Naive thymus-derived CD8-positive, alpha-beta T cell (primary cell): ENCODE measurements at regions not wholly inside any gene's neighbourhood (a gene's known extent, or its start where the extent isn't known, plus 50 kb on each side); places are given as distances from the start of the nearest gene placed in this dataset.

ENCODE experiments used
- ATAC-seq, 2 donors: fragments of 150-1000 bp; cut with Tn5 transposase in 1 of 2; sonication (Bioruptor Pico), chemical (Tn5 transposase) in 1 of 2; 1 replicate in 1 of 2; 2 replicates in 1 of 2; pipeline ENCODE4 v1.10.0; 2021; ENCODE audit warnings: mild to moderate bottlenecking in 2 of 2, moderate library complexity in 2 of 2
- POLR2A ChIA-PET: fragments of 350-600 bp; sonication (Branson Sonifier 250); formaldehyde crosslinking; loops from one replicate; lab custom pipeline; 2021; ENCODE audit warnings: antibody characterized with exemption; lab: Charles Lee
- DNase-seq, 10 donors: peaks; one replicate each; pipeline versions ENCODE4 v3.0.0 to v3.0.0-alpha.2; 2020 to 2022
- H3K27ac Mint-ChIP-seq, 10 donors: one replicate each; pipeline ENCODE4 v1.8.0; 2020 to 2022; ENCODE audit warnings: mild to moderate bottlenecking in 10 of 10, mixed read lengths in 10 of 10, moderate library complexity in 4 of 10, inconsistent platforms in 1 of 10
- H3K27me3 Mint-ChIP-seq, 5 donors: one replicate each; pipeline ENCODE4 v1.8.0; 2021 to 2022; ENCODE audit warnings: mixed read lengths in 5 of 5
- H3K36me3 Mint-ChIP-seq, 3 donors: one replicate each; pipeline ENCODE4 v1.8.0; 2020 to 2022; ENCODE audit warnings: mixed read lengths in 3 of 3, mild to moderate bottlenecking in 2 of 3, inconsistent platforms in 1 of 3
- H3K4me1 Mint-ChIP-seq, 4 donors: one replicate each; pipeline ENCODE4 v1.8.0; 2021 to 2022; ENCODE audit warnings: mixed read lengths in 4 of 4
- H3K4me3 Mint-ChIP-seq, 10 donors: one replicate each; pipeline ENCODE4 v1.8.0; 2020 to 2022; ENCODE audit warnings: mild to moderate bottlenecking in 10 of 10, mixed read lengths in 10 of 10, moderate library complexity in 6 of 10, inconsistent platforms in 1 of 10
- H3K9me3 Mint-ChIP-seq, 9 donors: one replicate each; pipeline ENCODE4 v1.8.0; 2020 to 2022; ENCODE audit warnings: mixed read lengths in 9 of 9, mild to moderate bottlenecking in 3 of 9, inconsistent platforms in 1 of 9, moderate library complexity in 1 of 9

- Mint-ChIP-seq H3K36me3 (no peaks in the 10 kb centered on the region), H3K4me1 (no peaks in the 10 kb centered on the region), H3K9me3 (no peaks in the 10 kb centered on the region), H3K27ac (no peak overlapping the region), H3K4me3 (no peak overlapping the region), H3K27me3 (no peaks in the 10 kb centered on the region)
- POLR2A ChIA-PET: no interaction called here
- DNase-seq (no peak), ATAC-seq (no peak)
Observed at GRCh38 chr14:97095269-97095668, 298.1 kb downstream of the VRK1 start.

GRCh38 chr14:97097296-97097695, 300.1 kb downstream of the VRK1 start:
- peaks cover 0 to 2% (median 0%) of the 10 kb centered on the region in 5 donors for H3K27me3 Mint-ChIP-seq
- H3K27ac Mint-ChIP-seq: peak overlapping the region in 1 of 10 donors; percentile 1
- no peak for DNase-seq

GRCh38 chr14:97100306-97100705, 303.1 kb downstream of the VRK1 start:
- no peaks in the 10 kb centered on the region for H3K4me1 Mint-ChIP-seq
- no peak for DNase-seq
- no peak overlapping the region for H3K4me3 Mint-ChIP-seq
- H3K27me3 Mint-ChIP-seq: peaks cover 0 to 2% (median 0%) of the 10 kb centered on the region in 5 donors
- no peak for ATAC-seq
- no peak overlapping the region for H3K27ac Mint-ChIP-seq
- POLR2A ChIA-PET: no interaction called here
- no peaks in the 10 kb centered on the region for H3K9me3 Mint-ChIP-seq
- no peaks in the 10 kb centered on the region for H3K36me3 Mint-ChIP-seq

More at GRCh38 chr14:97097296-97097695, 300.1 kb downstream of the VRK1 start:
- Mint-ChIP-seq H3K9me3 (no peaks in the 10 kb centered on the region), H3K36me3 (no peaks in the 10 kb centered on the region), H3K4me3 (no peak overlapping the region), H3K4me1 (no peaks in the 10 kb centered on the region)
- ATAC-seq: no peak
- POLR2A ChIA-PET: interaction anchor here (0.6 kb wide), 1 partner anchor 311 kb away, joined by 3 read pairs; no protein-coding TSS in a partner anchor

DNA sequence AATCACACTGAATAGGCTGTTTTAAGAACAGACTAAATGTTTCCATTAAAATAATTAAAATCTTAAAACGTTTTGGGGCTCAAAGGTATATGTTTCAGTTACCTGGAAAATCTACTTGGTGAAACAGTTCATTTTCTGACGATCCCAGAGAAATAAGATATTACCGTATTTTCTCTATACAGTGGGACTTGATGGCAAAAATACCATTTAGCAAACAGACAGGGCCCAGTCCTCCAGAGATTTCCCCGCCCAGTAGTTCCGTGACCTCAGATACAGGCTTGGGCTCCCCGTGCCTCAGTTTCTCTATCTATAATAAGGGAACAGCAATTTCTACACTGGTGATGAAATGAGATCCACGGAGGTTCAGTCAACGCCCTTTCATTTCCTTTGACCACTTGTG, 304.4 kb downstream of the VRK1 start:
- Mint-ChIP-seq H3K4me3 (no peak overlapping the region), H3K27ac (no peak overlapping the region), H3K36me3 (no peaks in the 10 kb centered on the region), H3K4me1 (peaks cover 0 to 5% (median 2%) of the 10 kb centered on the region in 4 donors), H3K27me3 (peaks cover 0 to 2% (median 0%) of the 10 kb centered on the region in 5 donors), H3K9me3 (no peaks in the 10 kb centered on the region)
- DNase-seq: no peak
- no peak for ATAC-seq
- POLR2A ChIA-PET: no interaction called here

- no peak for ATAC-seq
- Mint-ChIP-seq H3K27ac (no peak overlapping the region), H3K9me3 (peaks cover 0 to 10% (median 3%) of the 10 kb centered on the region in 9 donors), H3K27me3 (peaks cover 0 to 7% (median 0%) of the 10 kb centered on the region in 5 donors), H3K4me3 (no peak overlapping the region), H3K4me1 (peaks cover 0 to 5% (median 2%) of the 10 kb centered on the region in 4 donors), H3K36me3 (peaks cover 0 to 7% (median 4%) of the 10 kb centered on the region in 3 donors)
- DNase-seq: no peak
- POLR2A ChIA-PET: no interaction called here
Observed at GRCh38 chr14:97104029-97104428, 306.8 kb downstream of the VRK1 start.

GRCh38 chr14:97106166-97106565, 309.0 kb downstream of the VRK1 start:
- Mint-ChIP-seq H3K4me3 (peak overlapping the region in 2 of 10 donors; percentile 29 to 43), H3K27ac (no peak overlapping the region), H3K4me1 (peaks cover 0 to 5% (median 2%) of the 10 kb centered on the region in 4 donors), H3K9me3 (peaks cover 0 to 19% (median 4%) of the 10 kb centered on the region in 9 donors), H3K36me3 (peaks cover 3 to 14% (median 9%) of the 10 kb centered on the region in 3 donors), H3K27me3 (peaks cover 0 to 8% (median 2%) of the 10 kb centered on the region in 5 donors)
- peak in 1 of 10 donors; percentile 44 for DNase-seq
- peak; percentile 55 to 58 for ATAC-seq
- POLR2A ChIA-PET: no interaction called here

DNA sequence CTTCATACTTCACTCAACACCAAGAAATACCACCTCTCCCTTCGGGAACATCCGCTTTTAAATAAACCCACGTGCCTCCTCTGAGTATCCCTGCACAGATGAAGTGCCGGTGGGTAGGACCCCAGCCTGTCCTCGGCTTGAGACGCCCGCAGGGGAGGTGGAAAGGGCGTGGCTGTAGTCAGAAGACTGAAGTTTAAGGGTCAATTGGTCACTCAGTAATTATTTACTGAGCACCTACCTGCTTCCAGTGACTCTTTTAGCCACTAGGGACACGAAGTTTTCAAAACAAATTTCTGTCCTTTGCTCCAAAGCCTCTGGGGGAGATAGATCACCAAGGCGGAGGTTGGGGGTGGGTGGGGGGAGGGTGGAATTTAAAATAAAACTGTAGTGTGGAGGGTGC, 309.4 kb downstream of the VRK1 start:
- Mint-ChIP-seq H3K9me3 (peaks cover 0 to 19% (median 4%) of the 10 kb centered on the region in 9 donors), H3K27me3 (peaks cover 0 to 8% (median 2%) of the 10 kb centered on the region in 5 donors), H3K27ac (no peak overlapping the region), H3K4me3 (peak overlapping the region in 1 of 10 donors; percentile 29), H3K36me3 (peaks cover 3 to 14% (median 9%) of the 10 kb centered on the region in 3 donors), H3K4me1 (peaks cover 0 to 5% (median 2%) of the 10 kb centered on the region in 4 donors)
- DNase-seq (no peak), ATAC-seq (no peak)
- POLR2A ChIA-PET: no interaction called here

GRCh38 chr14:97107080-97107479, 309.9 kb downstream of the VRK1 start:
- Mint-ChIP-seq H3K27me3 (peaks cover 0 to 8% (median 2%) of the 10 kb centered on the region in 5 donors), H3K9me3 (peaks cover 0 to 19% (median 4%) of the 10 kb centered on the region in 9 donors), H3K36me3 (peaks cover 3 to 14% (median 9%) of the 10 kb centered on the region in 3 donors), H3K4me3 (no peak overlapping the region), H3K27ac (no peak overlapping the region), H3K4me1 (peaks cover 0 to 5% (median 2%) of the 10 kb centered on the region in 4 donors)
- DNase-seq (no peak), ATAC-seq (no peak)
- POLR2A ChIA-PET: no interaction called here

- Mint-ChIP-seq H3K27me3 (peaks cover 0 to 8% (median 2%) of the 10 kb centered on the region in 5 donors), H3K36me3 (peaks cover 3 to 14% (median 9%) of the 10 kb centered on the region in 3 donors), H3K27ac (peak overlapping the region in 1 of 10 donors; percentile 13), H3K4me3 (no peak overlapping the region), H3K9me3 (peaks cover 0 to 19% (median 4%) of the 10 kb centered on the region in 9 donors), H3K4me1 (peaks cover 0 to 5% (median 2%) of the 10 kb centered on the region in 4 donors)
- DNase-seq (no peak), ATAC-seq (no peak)
- POLR2A ChIA-PET: no interaction called here
Observed at GRCh38 chr14:97107760-97108159, 310.6 kb downstream of the VRK1 start.

DNA sequence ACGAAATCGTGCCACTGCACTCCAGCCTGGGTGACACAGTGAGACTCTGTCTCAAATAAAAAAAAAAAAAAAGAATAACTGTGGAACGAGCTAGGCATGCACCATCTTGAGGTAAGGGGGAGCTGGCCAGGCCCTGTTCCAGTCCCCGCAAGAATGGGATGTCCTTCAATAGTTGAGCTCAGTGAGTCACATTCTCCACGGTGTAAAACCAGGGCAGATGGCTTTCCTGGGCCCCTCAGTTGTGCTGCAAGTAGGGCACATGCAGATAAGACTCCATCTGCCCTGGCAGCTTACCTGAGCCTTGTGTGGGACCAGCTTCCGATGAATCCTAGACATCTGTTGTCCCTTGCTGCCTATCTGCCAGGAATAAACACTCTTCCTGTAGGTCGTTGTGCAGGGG, 312.1 kb downstream of the VRK1 start:
- POLR2A ChIA-PET: interaction anchor here (0.7 to 1.0 kb wide), 2 partner anchors 12 to 1006 kb away, joined by 3 to 4 read pairs; no protein-coding TSS in a partner anchor
- DNase-seq (no peak), ATAC-seq (no peak)
- H3K4me1 Mint-ChIP-seq: peaks cover 0 to 5% (median 2%) of the 10 kb centered on the region in 4 donors
- H3K27me3 Mint-ChIP-seq: peaks cover 0 to 8% (median 5%) of the 10 kb centered on the region in 5 donors
- peaks cover 0 to 19% (median 4%) of the 10 kb centered on the region in 9 donors for H3K9me3 Mint-ChIP-seq
- H3K27ac Mint-ChIP-seq: no peak overlapping the region
- no peak overlapping the region for H3K4me3 Mint-ChIP-seq
- H3K36me3 Mint-ChIP-seq: peaks cover 3 to 14% (median 9%) of the 10 kb centered on the region in 3 donors

DNA sequence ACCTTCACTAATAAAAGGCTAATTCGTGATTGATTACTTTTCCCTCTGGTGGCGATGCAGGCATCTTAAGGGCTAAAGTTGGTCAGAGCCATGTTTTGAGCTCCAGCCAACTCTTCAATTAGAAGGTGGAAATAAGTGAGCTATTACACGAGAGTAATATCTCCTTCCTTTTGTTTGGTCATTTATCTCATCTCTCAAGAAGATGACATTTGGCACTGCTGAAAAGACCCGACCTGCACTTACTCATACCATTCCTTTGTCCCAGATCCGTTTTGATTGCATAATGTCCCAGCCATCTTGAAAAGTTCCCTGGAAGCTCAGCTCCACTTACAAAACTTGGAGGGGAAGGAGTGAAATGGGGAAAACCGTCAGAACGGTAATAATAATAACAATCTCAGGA, 316.2 kb downstream of the VRK1 start:
- peaks cover 3 to 12% (median 9%) of the 10 kb centered on the region in 3 donors for H3K36me3 Mint-ChIP-seq
- ATAC-seq (no peak), DNase-seq (no peak)
- peaks cover 0 to 16% (median 4%) of the 10 kb centered on the region in 9 donors for H3K9me3 Mint-ChIP-seq
- H3K4me3 Mint-ChIP-seq: no peak overlapping the region
- H3K4me1 Mint-ChIP-seq: peaks cover 0 to 6% (median 2%) of the 10 kb centered on the region in 4 donors
- no peak overlapping the region for H3K27ac Mint-ChIP-seq
- peaks cover 0 to 8% (median 6%) of the 10 kb centered on the region in 5 donors for H3K27me3 Mint-ChIP-seq
- POLR2A ChIA-PET: no interaction called here

GRCh38 chr14:97116546-97116945, 319.4 kb downstream of the VRK1 start:
- peaks cover 16 to 34% (median 23%) of the 10 kb centered on the region in 4 donors for H3K4me1 Mint-ChIP-seq
- no peak for ATAC-seq
- H3K4me3 Mint-ChIP-seq: no peak overlapping the region
- no peak for DNase-seq
- peak overlapping the region in 1 of 10 donors; percentile 11 for H3K27ac Mint-ChIP-seq
- no peaks in the 10 kb centered on the region for H3K36me3 Mint-ChIP-seq
- H3K9me3 Mint-ChIP-seq: no peaks in the 10 kb centered on the region
- POLR2A ChIA-PET: no interaction called here
- peaks cover 0 to 8% (median 1%) of the 10 kb centered on the region in 5 donors for H3K27me3 Mint-ChIP-seq

GRCh38 chr14:97117693-97118092, 320.5 kb downstream of the VRK1 start:
- DNase-seq (no peak), ATAC-seq (no peak)
- POLR2A ChIA-PET: no interaction called here
- Mint-ChIP-seq H3K4me1 (peaks cover 18 to 38% (median 27%) of the 10 kb centered on the region in 4 donors), H3K9me3 (no peaks in the 10 kb centered on the region), H3K4me3 (no peak overlapping the region), H3K27me3 (peaks cover 0 to 8% (median 1%) of the 10 kb centered on the region in 5 donors), H3K36me3 (no peaks in the 10 kb centered on the region), H3K27ac (peak overlapping the region in 2 of 10 donors; percentile 43 to 48)
